DND-41 (cell line): ENCODE measurements at regions not wholly inside any gene's neighbourhood (a gene's known extent, or its start where the extent isn't known, plus 50 kb on each side); places are given as distances from the start of the nearest gene placed in this dataset.

Experiments used
- ATAC-seq: fragments of 200-7000 bp; cut with Tn5 transposase; 3 replicates; pipeline ENCODE4 v1.9.1; 2021; ENCODE audit warnings: low read depth; ENCODE audit not compliant: insufficient read depth
- DNase-seq: peaks from one replicate; pipeline ENCODE4 v3.0.0-alpha.2; 2020
- H2AFZ ChIP-seq: 2 replicates; pipeline ENCODE4 v1.6.0; 2012; ENCODE audit warnings: low read depth, low read length
- H3K27ac ChIP-seq: 2 replicates; pipeline ENCODE4 v1.5.1; 2012; ENCODE audit warnings: low read length, inconsistent platforms
- H3K27me3 ChIP-seq: fragments of 200-600 bp; sonication (generic); 2 replicates; pipeline ENCODE4 v1.6.0; 2012; ENCODE audit warnings: low read length, mild to moderate bottlenecking, inconsistent platforms; ENCODE audit not compliant: insufficient read depth, poor library complexity
- H3K36me3 ChIP-seq: 2 replicates; pipeline ENCODE4 v1.5.1; 2012; ENCODE audit warnings: low read length, inconsistent platforms; ENCODE audit not compliant: insufficient read depth
- H3K4me1 ChIP-seq: 2 replicates; pipeline ENCODE4 v1.5.1; 2012; ENCODE audit warnings: mild to moderate bottlenecking, low read length; ENCODE audit not compliant: insufficient read depth
- H3K4me2 ChIP-seq: 2 replicates; pipeline ENCODE4 v1.6.0; 2012; ENCODE audit warnings: mild to moderate bottlenecking, moderate library complexity, low read length, inconsistent platforms; ENCODE audit not compliant: insufficient read depth
- H3K4me3 ChIP-seq, 2 experiments: fragments of 200-600 bp in 1 of 2; shearing (Covaris generic) in 1 of 2; 2 replicates each; pipeline ENCODE4 v1.5.1; 2012 to 2016; ENCODE audit warnings: inconsistent platforms in 2 of 2, low read length in 2 of 2, mild to moderate bottlenecking in 2 of 2, low read depth in 1 of 2, moderate library complexity in 1 of 2
- H3K79me2 ChIP-seq: 2 replicates; pipeline ENCODE4 v1.6.0; 2012; ENCODE audit warnings: low read length, inconsistent platforms; ENCODE audit not compliant: insufficient read depth
- H3K9ac ChIP-seq: 2 replicates; pipeline ENCODE4 v1.6.0; 2012; ENCODE audit warnings: low read depth, mild to moderate bottlenecking, inconsistent platforms, low read length, moderate library complexity
- H3K9me3 ChIP-seq: 2 replicates; pipeline ENCODE4 v1.5.1; 2012; ENCODE audit warnings: low read length, moderate library complexity, mild to moderate bottlenecking, inconsistent platforms; ENCODE audit not compliant: insufficient read depth, severe bottlenecking
- H4K20me1 ChIP-seq: 2 replicates; pipeline ENCODE4 v1.6.0; 2012; ENCODE audit warnings: low read length; ENCODE audit not compliant: insufficient read depth
- CTCF ChIP-seq: IDR thresholded peaks from 2 replicates; pipeline ENCODE4 v1.5.1; 2012; ENCODE audit warnings: borderline replicate concordance, low read length, moderate library complexity, mild to moderate bottlenecking; ENCODE audit not compliant: poor library complexity, severe bottlenecking; ENCODE audit errors: extremely low read depth
- EZH2 ChIP-seq: IDR thresholded peaks from 3 replicates; pipeline ENCODE4 v1.6.1; 2012; ENCODE audit warnings: borderline replicate concordance, low read depth, mild to moderate bottlenecking, moderate library complexity, low read length, inconsistent platforms; ENCODE audit not compliant: severe bottlenecking

GRCh38 chr16:51286272-51286671 lies 135.2 kb upstream of the SALL1 start:
- H3K27me3 ChIP-seq, result no peaks in the 10 kb centered on the region
- H2AFZ ChIP-seq, result no peak overlapping the region
- H3K27ac ChIP-seq, result no peak overlapping the region
- DNase-seq (no peak), ATAC-seq (no peak)
- no peak overlapping the region for H3K4me3 ChIP-seq
- no peak overlapping the region for H3K9ac ChIP-seq
- no peak overlapping the region for H3K4me2 ChIP-seq
- no peaks in the 10 kb centered on the region for H4K20me1 ChIP-seq
- no peaks in the 10 kb centered on the region for H3K36me3 ChIP-seq
- TF ChIP-seq CTCF (no peak), EZH2 (no peak)
- no peaks in the 10 kb centered on the region for H3K9me3 ChIP-seq
- H3K4me1 ChIP-seq, result no peaks in the 10 kb centered on the region
- H3K79me2 ChIP-seq, result no peaks in the 10 kb centered on the region

- Histone ChIP-seq H3K27ac (no peak overlapping the region), H4K20me1 (no peaks in the 10 kb centered on the region), H3K27me3 (no peaks in the 10 kb centered on the region), H3K9ac (no peak overlapping the region), H3K36me3 (no peaks in the 10 kb centered on the region), H3K4me3 (no peak overlapping the region), H3K4me2 (no peak overlapping the region), H3K79me2 (no peaks in the 10 kb centered on the region), H3K9me3 (no peaks in the 10 kb centered on the region), H3K4me1 (no peaks in the 10 kb centered on the region), H2AFZ (no peak overlapping the region)
- DNase-seq (no peak), ATAC-seq (no peak)
- TF ChIP-seq CTCF (no peak), EZH2 (no peak)
Observed at GRCh38 chr16:51276336-51276735, 125.3 kb upstream of the SALL1 start.

- Histone ChIP-seq H3K36me3 (no peaks in the 10 kb centered on the region), H3K4me3 (no peak overlapping the region), H3K4me2 (no peak overlapping the region), H3K27ac (no peak overlapping the region), H3K27me3 (no peaks in the 10 kb centered on the region), H3K9me3 (no peaks in the 10 kb centered on the region), H4K20me1 (no peaks in the 10 kb centered on the region), H3K79me2 (no peaks in the 10 kb centered on the region), H3K4me1 (no peaks in the 10 kb centered on the region), H2AFZ (no peak overlapping the region), H3K9ac (no peak overlapping the region)
- ATAC-seq (no peak), DNase-seq (no peak)
- TF ChIP-seq CTCF, result no peak
- no peak for TF ChIP-seq EZH2
Observed at GRCh38 chr16:51272420-51272819, 121.3 kb upstream of the SALL1 start.

- Histone ChIP-seq H3K27me3 (no peaks in the 10 kb centered on the region), H2AFZ (no peak overlapping the region), H3K36me3 (no peaks in the 10 kb centered on the region), H4K20me1 (no peaks in the 10 kb centered on the region), H3K4me2 (no peak overlapping the region), H3K4me3 (no peak overlapping the region), H3K79me2 (no peaks in the 10 kb centered on the region), H3K27ac (no peak overlapping the region), H3K4me1 (no peaks in the 10 kb centered on the region), H3K9ac (no peak overlapping the region), H3K9me3 (peaks cover 3% of the 10 kb centered on the region)
- no peak for DNase-seq
- no peak for ATAC-seq
- TF ChIP-seq EZH2, result no peak
- no peak for TF ChIP-seq CTCF
Observed at GRCh38 chr16:51271156-51271701, 120.2 kb upstream of the SALL1 start.
